Adipocyte (in vitro differentiated cells): ENCODE measurements at regions not wholly inside any gene's neighbourhood (a gene's known extent, or its start where the extent isn't known, plus 50 kb on each side); places are given as distances from the start of the nearest gene placed in this dataset.

Source experiments
- DNase-seq: peaks from one replicate; pipeline ENCODE4 v3.0.0-alpha.2; 2015; ENCODE audit warnings: low read depth
- H3K27me3 ChIP-seq: replicated peaks from 2 replicates; pipeline ENCODE4 v1.7.0; 2013; ENCODE audit warnings: mild to moderate bottlenecking, low read length, moderate library complexity; ENCODE audit not compliant: control insufficient read depth, insufficient read depth
- H3K36me3 ChIP-seq: 2 replicates; pipeline ENCODE4 v1.7.0; 2013; ENCODE audit warnings: low read length, mild to moderate bottlenecking, moderate library complexity; ENCODE audit not compliant: control insufficient read depth, insufficient read depth, severe bottlenecking
- H3K4me1 ChIP-seq: 2 replicates; pipeline ENCODE4 v1.7.0; 2013; ENCODE audit warnings: mild to moderate bottlenecking, low read length, moderate library complexity; ENCODE audit not compliant: control insufficient read depth, insufficient read depth
- H3K4me3 ChIP-seq: 2 replicates; pipeline ENCODE4 v1.7.0; 2013; ENCODE audit warnings: mild to moderate bottlenecking, low read length, moderate library complexity
- H3K9ac ChIP-seq: 2 replicates; pipeline ENCODE4 v1.7.0; 2013; ENCODE audit warnings: mild to moderate bottlenecking, low read length, moderate library complexity
- H3K9me3 ChIP-seq: 2 replicates; pipeline ENCODE4 v1.7.0; 2013; ENCODE audit warnings: mild to moderate bottlenecking, low read length, moderate library complexity; ENCODE audit not compliant: control insufficient read depth

- H3K27me3 ChIP-seq = peaks cover 14% of the 10 kb centered on the region
Measured at GRCh38 chr4:37771771-37772170, 54.7 kb upstream of the PGM2 start.

GRCh38 chr4:37770016-37770415 is 56.5 kb upstream of the PGM2 start:
- peak; percentile 74 for DNase-seq
- H3K4me1 ChIP-seq = no peaks in the 10 kb centered on the region
- peaks cover 13% of the 10 kb centered on the region for H3K27me3 ChIP-seq
- H3K9ac ChIP-seq = no peak overlapping the region
- no peak overlapping the region for H3K4me3 ChIP-seq
- no peaks in the 10 kb centered on the region for H3K9me3 ChIP-seq
- no peaks in the 10 kb centered on the region for H3K36me3 ChIP-seq

More at GRCh38 chr4:37771771-37772170, 54.7 kb upstream of the PGM2 start:
- Histone ChIP-seq H3K4me3 (no peak overlapping the region), H3K4me1 (no peaks in the 10 kb centered on the region), H3K36me3 (no peaks in the 10 kb centered on the region), H3K9me3 (no peaks in the 10 kb centered on the region), H3K9ac (no peak overlapping the region)
- DNase-seq = no peak

- H3K9me3 ChIP-seq = no peaks in the 10 kb centered on the region
- no peaks in the 10 kb centered on the region for H3K36me3 ChIP-seq
- H3K9ac ChIP-seq = no peak overlapping the region
- H3K4me1 ChIP-seq = no peaks in the 10 kb centered on the region
- peaks cover 13% of the 10 kb centered on the region for H3K27me3 ChIP-seq
- no peak overlapping the region for H3K4me3 ChIP-seq
- no peak for DNase-seq
Measured at GRCh38 chr4:37769391-37769989, 57.0 kb upstream of the PGM2 start.

GRCh38 chr4:37767546-37767945 is 58.9 kb upstream of the PGM2 start:
- no peaks in the 10 kb centered on the region for H3K9me3 ChIP-seq
- peaks cover 19% of the 10 kb centered on the region for H3K27me3 ChIP-seq
- H3K36me3 ChIP-seq = no peaks in the 10 kb centered on the region
- no peak overlapping the region for H3K4me3 ChIP-seq
- DNase-seq = peak; percentile 10
- no peaks in the 10 kb centered on the region for H3K4me1 ChIP-seq
- H3K9ac ChIP-seq = no peak overlapping the region

GRCh38 chr4:37767019-37767418 is 59.5 kb upstream of the PGM2 start:
- Histone ChIP-seq H3K9me3 (no peaks in the 10 kb centered on the region), H3K36me3 (no peaks in the 10 kb centered on the region), H3K27me3 (peaks cover 14% of the 10 kb centered on the region), H3K9ac (no peak overlapping the region), H3K4me3 (no peak overlapping the region), H3K4me1 (peaks cover 3% of the 10 kb centered on the region)
- DNase-seq = no peak

- no peak for DNase-seq
- peaks cover 10% of the 10 kb centered on the region for H3K4me1 ChIP-seq
Measured at GRCh38 chr4:37765741-37766140, 60.7 kb upstream of the PGM2 start.

GRCh38 chr4:37763831-37764230 is 62.7 kb upstream of the PGM2 start:
- H3K36me3 ChIP-seq = no peaks in the 10 kb centered on the region
- H3K9me3 ChIP-seq = no peaks in the 10 kb centered on the region
- peaks cover 20% of the 10 kb centered on the region for H3K4me1 ChIP-seq
- H3K9ac ChIP-seq = no peak overlapping the region
- H3K4me3 ChIP-seq = no peak overlapping the region
- H3K27me3 ChIP-seq = peaks cover 13% of the 10 kb centered on the region
- DNase-seq = no peak

More at GRCh38 chr4:37765741-37766140, 60.7 kb upstream of the PGM2 start:
- Histone ChIP-seq H3K9me3 (no peaks in the 10 kb centered on the region), H3K36me3 (no peaks in the 10 kb centered on the region), H3K4me3 (no peak overlapping the region), H3K27me3 (peaks cover 13% of the 10 kb centered on the region), H3K9ac (no peak overlapping the region)

GRCh38 chr4:37762991-37763368 is 63.5 kb upstream of the PGM2 start:
- Histone ChIP-seq H3K9ac (no peak overlapping the region), H3K4me3 (no peak overlapping the region), H3K27me3 (peaks cover 9% of the 10 kb centered on the region), H3K4me1 (peaks cover 29% of the 10 kb centered on the region), H3K9me3 (no peaks in the 10 kb centered on the region), H3K36me3 (no peaks in the 10 kb centered on the region)
- no peak for DNase-seq

GRCh38 chr4:37762294-37762990 is 64.0 kb upstream of the PGM2 start:
- no peak for DNase-seq
- H3K4me3 ChIP-seq = no peak overlapping the region

GRCh38 chr4:37760840-37761239 is 65.6 kb upstream of the PGM2 start:
- H3K27me3 ChIP-seq = peaks cover 6% of the 10 kb centered on the region
- no peaks in the 10 kb centered on the region for H3K36me3 ChIP-seq
- H3K4me3 ChIP-seq = no peak overlapping the region
- no peaks in the 10 kb centered on the region for H3K9me3 ChIP-seq
- no peak for DNase-seq
- H3K9ac ChIP-seq = no peak overlapping the region
- H3K4me1 ChIP-seq = peaks cover 36% of the 10 kb centered on the region

More at GRCh38 chr4:37762294-37762990, 64.0 kb upstream of the PGM2 start:
- H3K9ac ChIP-seq = no peak overlapping the region
- H3K36me3 ChIP-seq = no peaks in the 10 kb centered on the region
- H3K9me3 ChIP-seq = no peaks in the 10 kb centered on the region
- H3K4me1 ChIP-seq = peaks cover 34% of the 10 kb centered on the region
- H3K27me3 ChIP-seq = peaks cover 9% of the 10 kb centered on the region

GRCh38 chr4:37759833-37760232 is 66.7 kb upstream of the PGM2 start:
- Histone ChIP-seq H3K9ac (no peak overlapping the region), H3K4me3 (no peak overlapping the region), H3K4me1 (peaks cover 36% of the 10 kb centered on the region), H3K27me3 (peaks cover 10% of the 10 kb centered on the region), H3K36me3 (no peaks in the 10 kb centered on the region), H3K9me3 (no peaks in the 10 kb centered on the region)
- DNase-seq = no peak
